Esophagus muscularis mucosa (tissue), 4 donors: ENCODE measurements at regions not wholly inside any gene's neighbourhood (a gene's known extent, or its start where the extent isn't known, plus 50 kb on each side); places are given as distances from the start of the nearest gene placed in this dataset.

Experiments
- DNase-seq: peaks from one replicate; pipeline ENCODE4 v3.0.0-alpha.2; 2017; ENCODE audit errors: extremely low spot score
- H3K27ac ChIP-seq, 4 donors: fragments of 200-600 bp; sonication (generic); replicated peaks in 1 of 4; 1 replicate in 3 of 4; 2 replicates in 1 of 4; pipeline ENCODE4 v1.5.1; 2016 to 2019; ENCODE audit warnings: mild to moderate bottlenecking in 1 of 4
- H3K27me3 ChIP-seq, 4 donors: fragments of 200-600 bp; sonication (generic); one replicate each; pipeline versions ENCODE4 v1.5.1 to v1.6.0; 2016 to 2019
- H3K36me3 ChIP-seq, 4 donors: fragments of 200-600 bp; sonication (generic); one replicate each; pipeline ENCODE4 v1.5.1; 2016 to 2019
- H3K4me1 ChIP-seq, 4 donors: fragments of 200-600 bp; sonication (generic); one replicate each; pipeline ENCODE4 v1.5.1; 2016 to 2019
- H3K4me3 ChIP-seq, 4 donors: fragments of 200-600 bp; sonication (generic); 1 replicate in 2 of 4; 2 replicates in 2 of 4; pipeline ENCODE4 v1.5.1; 2016 to 2019; ENCODE audit warnings: mild to moderate bottlenecking in 4 of 4, moderate library complexity in 1 of 4
- H3K9me3 ChIP-seq, 4 donors: fragments of 200-600 bp; sonication (generic); 1 replicate in 3 of 4; 2 replicates in 1 of 4; pipeline ENCODE4 v1.5.1; 2016 to 2019
- EP300 ChIP-seq: sonication (generic); formaldehyde crosslinking; IDR thresholded peaks from one replicate; pipeline ENCODE4 v1.6.1; 2017; ENCODE audit warnings: antibody characterized with exemption
- POLR2A ChIP-seq: fragments of 450-650 bp; IDR thresholded peaks from one replicate; pipeline ENCODE4 v1.6.1; 2017; ENCODE audit warnings: antibody characterized with exemption, moderate library complexity, mild to moderate bottlenecking, low read depth
- POLR2AphosphoS5 ChIP-seq, 2 donors: sonication (generic); formaldehyde crosslinking; IDR thresholded peaks; one replicate each; pipeline ENCODE4 v1.6.1; 2017; ENCODE audit warnings: antibody characterized with exemption in 2 of 2
- WGBS: methylation state at CpG from one replicate; pipeline ENCODE4 v1.1.5; 2018; 5-methylcytosine and 5-hydroxymethylcytosine counted together
- intact Hi-C: fragments of 100-400 bp; cut with DNase I; formaldehyde crosslinking; loops from one replicate; pipeline ENCODE4 v1.15.1; 2023
- TF ChIP-seq, protein P1 (sequence below), 3 experiments: fragments of 200-600 bp in 2 of 3; fragments of 450-650 bp in 1 of 3; sonication (generic) in 2 of 3; IDR thresholded peaks; one replicate each; pipeline ENCODE4 v1.5.1; 2017 to 2019; ENCODE audit warnings: antibody characterized with exemption in 3 of 3, mild to moderate bottlenecking in 2 of 3, moderate library complexity in 1 of 3

DNA sequence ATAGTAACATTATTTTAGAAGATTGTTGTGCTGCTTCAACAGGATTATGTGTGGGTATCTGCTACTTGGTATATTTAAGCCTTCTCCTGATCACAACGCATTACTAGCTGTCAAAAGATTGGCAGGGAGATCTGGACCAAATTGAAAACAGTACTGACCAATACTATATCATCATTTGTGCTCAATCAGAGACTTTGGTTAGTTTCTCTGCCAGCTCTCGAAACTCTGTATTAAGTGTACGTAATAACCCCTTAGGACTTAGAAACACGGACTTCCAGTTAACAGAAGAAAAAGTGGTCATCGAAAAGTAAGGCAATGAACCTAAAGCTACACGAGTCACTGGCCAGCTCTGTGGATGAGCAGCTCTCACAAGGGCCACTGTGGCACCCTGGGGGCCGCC is 146.0 kb downstream of the EVX1 start:
- Histone ChIP-seq H3K9me3 (peaks cover 0 to 3% (median under 1%) of the 10 kb centered on the region in 4 donors), H3K27ac (no peak overlapping the region), H3K4me3 (no peak overlapping the region), H3K36me3 (no peaks in the 10 kb centered on the region), H3K27me3 (peaks cover 0 to 6% (median 0%) of the 10 kb centered on the region in 4 donors), H3K4me1 (peaks cover 0 to 5% (median 0%) of the 10 kb centered on the region in 4 donors)
- WGBS: 83% methylated on average over 7 of the region's 7 CpGs
- TF ChIP-seq, protein P1, sequence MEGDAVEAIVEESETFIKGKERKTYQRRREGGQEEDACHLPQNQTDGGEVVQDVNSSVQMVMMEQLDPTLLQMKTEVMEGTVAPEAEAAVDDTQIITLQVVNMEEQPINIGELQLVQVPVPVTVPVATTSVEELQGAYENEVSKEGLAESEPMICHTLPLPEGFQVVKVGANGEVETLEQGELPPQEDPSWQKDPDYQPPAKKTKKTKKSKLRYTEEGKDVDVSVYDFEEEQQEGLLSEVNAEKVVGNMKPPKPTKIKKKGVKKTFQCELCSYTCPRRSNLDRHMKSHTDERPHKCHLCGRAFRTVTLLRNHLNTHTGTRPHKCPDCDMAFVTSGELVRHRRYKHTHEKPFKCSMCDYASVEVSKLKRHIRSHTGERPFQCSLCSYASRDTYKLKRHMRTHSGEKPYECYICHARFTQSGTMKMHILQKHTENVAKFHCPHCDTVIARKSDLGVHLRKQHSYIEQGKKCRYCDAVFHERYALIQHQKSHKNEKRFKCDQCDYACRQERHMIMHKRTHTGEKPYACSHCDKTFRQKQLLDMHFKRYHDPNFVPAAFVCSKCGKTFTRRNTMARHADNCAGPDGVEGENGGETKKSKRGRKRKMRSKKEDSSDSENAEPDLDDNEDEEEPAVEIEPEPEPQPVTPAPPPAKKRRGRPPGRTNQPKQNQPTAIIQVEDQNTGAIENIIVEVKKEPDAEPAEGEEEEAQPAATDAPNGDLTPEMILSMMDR (IDR thresholded peaks at IDR 0.05): no peak
- TF ChIP-seq EP300: no peak
- TF ChIP-seq POLR2AphosphoS5 (IDR thresholded peaks at IDR 0.05): no peak
- intact Hi-C loops: no loop called here
- no peak for DNase-seq

DNA sequence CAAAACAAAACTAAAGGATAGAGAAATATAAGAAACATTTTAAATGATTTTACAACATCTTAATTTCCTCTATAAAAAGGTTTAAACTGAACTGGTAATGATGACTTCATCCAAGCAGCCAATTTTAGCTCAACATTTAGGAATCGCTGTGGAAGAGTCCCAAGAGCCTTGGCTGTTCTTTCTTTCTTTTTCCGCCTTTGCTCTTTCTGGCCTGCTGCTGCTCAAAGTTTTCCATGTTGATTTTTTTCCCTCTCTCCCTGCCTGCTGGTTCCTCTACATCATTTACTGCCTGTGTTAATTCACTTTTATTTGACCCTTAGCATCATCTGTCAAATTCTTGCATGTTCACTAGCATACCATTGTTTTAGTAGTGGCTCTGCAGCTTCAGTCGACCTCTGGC is 146.9 kb downstream of the EVX1 start:
- peaks cover 0 to 6% (median 0%) of the 10 kb centered on the region in 4 donors for H3K27me3 ChIP-seq
- H3K9me3 ChIP-seq: peaks cover 0 to 5% (median 2%) of the 10 kb centered on the region in 4 donors
- intact Hi-C loops: no loop called here
- H3K4me3 ChIP-seq: no peak overlapping the region
- H3K27ac ChIP-seq: peak overlapping the region in 2 of 4 donors; percentile 3 to 47
- H3K4me1 ChIP-seq: peaks cover 0 to 5% (median 0%) of the 10 kb centered on the region in 4 donors
- WGBS: 54% methylated on average over 3 of the region's 3 CpGs
- TF ChIP-seq EP300 (no peak), POLR2A (no peak), POLR2AphosphoS5 (IDR thresholded peaks at IDR 0.05) (no peak)
- TF ChIP-seq, protein P1 (IDR thresholded peaks at IDR 0.05): no peak
- no peaks in the 10 kb centered on the region for H3K36me3 ChIP-seq
- peak; percentile 79 for DNase-seq

DNA sequence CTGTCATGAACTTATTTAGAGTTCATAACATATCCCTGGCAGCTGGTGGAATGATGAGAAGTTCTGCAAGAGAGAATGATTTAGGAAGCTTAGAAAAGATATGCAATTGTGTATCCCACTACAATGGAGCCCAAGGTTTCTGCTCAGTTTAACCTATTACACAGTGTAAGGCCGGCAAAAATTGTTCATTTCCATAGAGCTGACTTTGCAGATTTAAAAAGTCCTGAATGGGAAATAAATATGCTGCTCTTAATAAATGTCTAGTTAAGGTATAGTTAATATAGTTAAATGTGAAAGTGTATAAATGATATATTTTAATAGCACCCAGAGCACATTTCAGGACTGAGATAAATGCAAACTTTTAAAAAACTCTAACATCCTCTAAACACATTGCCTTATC is 149.9 kb downstream of the EVX1 start:
- 92% methylated on average over 1 of the region's 1 CpG for WGBS
- Histone ChIP-seq H3K27ac (no peak overlapping the region), H3K36me3 (no peaks in the 10 kb centered on the region), H3K4me1 (peaks cover 0 to 5% (median 0%) of the 10 kb centered on the region in 4 donors), H3K9me3 (peaks cover 0 to 5% (median 2%) of the 10 kb centered on the region in 4 donors), H3K4me3 (no peak overlapping the region), H3K27me3 (peaks cover 0 to 9% (median 0%) of the 10 kb centered on the region in 4 donors)
- TF ChIP-seq POLR2A (no peak), POLR2AphosphoS5 (IDR thresholded peaks at IDR 0.05) (no peak), EP300 (no peak)
- TF ChIP-seq, protein P1 (IDR thresholded peaks at IDR 0.05): no peak
- no peak for DNase-seq
- intact Hi-C loops: no loop called here

DNA sequence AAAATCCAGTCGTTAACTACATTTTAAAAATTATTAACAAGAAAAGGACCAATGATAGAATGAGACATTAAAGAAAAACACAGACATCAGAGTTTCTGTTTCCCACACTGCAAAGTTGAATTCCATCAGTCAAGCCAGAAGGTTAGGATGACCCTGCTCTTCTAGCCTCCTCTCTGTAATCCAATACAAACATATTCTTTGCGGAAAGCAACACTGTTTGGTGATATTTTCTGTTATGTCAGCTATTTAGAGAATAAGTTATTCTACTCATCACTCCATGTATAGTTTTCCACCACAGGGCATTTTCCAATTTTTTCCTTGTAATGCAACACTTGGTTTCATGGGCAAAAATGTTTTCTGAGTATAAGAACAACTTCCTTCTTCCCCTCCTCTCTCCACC is 152.3 kb downstream of the EVX1 start:
- Histone ChIP-seq H3K27ac (no peak overlapping the region), H3K4me1 (no peaks in the 10 kb centered on the region), H3K9me3 (peaks cover 0 to 5% (median 2%) of the 10 kb centered on the region in 4 donors), H3K36me3 (no peaks in the 10 kb centered on the region), H3K4me3 (no peak overlapping the region), H3K27me3 (peaks cover 0 to 6% (median 0%) of the 10 kb centered on the region in 4 donors)
- WGBS: 87% methylated on average over 2 of the region's 2 CpGs
- no peak for TF ChIP-seq EP300
- intact Hi-C loops: no loop called here
- DNase-seq: no peak

DNA sequence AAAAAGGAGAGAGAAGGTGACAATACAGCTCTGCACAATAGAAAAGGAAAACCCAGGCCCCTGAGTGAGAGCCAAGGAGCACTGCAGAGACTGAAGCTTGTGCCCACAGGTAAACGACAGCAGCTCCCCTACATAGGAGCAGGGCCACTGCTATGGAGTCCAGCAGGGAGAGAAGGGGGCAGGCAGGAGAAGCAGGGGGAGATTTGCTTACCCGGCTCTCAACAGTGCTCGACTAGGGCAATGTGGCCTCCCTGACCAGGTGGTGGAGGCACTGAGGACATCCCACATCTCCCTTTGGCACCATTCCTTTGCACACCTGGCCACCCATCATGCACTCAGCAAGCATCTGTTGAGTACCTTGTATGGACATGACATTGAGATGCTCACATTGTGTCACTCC is 153.0 kb downstream of the EVX1 start:
- WGBS: 88% methylated on average over 1 of the region's 3 CpGs
- Histone ChIP-seq H3K9me3 (peaks cover 0 to 5% (median 2%) of the 10 kb centered on the region in 4 donors), H3K27me3 (peaks cover 0 to 6% (median 0%) of the 10 kb centered on the region in 4 donors), H3K4me1 (no peaks in the 10 kb centered on the region), H3K36me3 (no peaks in the 10 kb centered on the region), H3K4me3 (no peak overlapping the region), H3K27ac (no peak overlapping the region)
- intact Hi-C loops: no loop called here
- TF ChIP-seq POLR2AphosphoS5 (IDR thresholded peaks at IDR 0.05): no peak
- no peak for TF ChIP-seq EP300
- no peak for TF ChIP-seq POLR2A
- TF ChIP-seq, protein P1 (IDR thresholded peaks at IDR 0.05): no peak
- no peak for DNase-seq
